D721Med (cell line): ENCODE measurements at regions not wholly inside any gene's neighbourhood (a gene's known extent, or its start where the extent isn't known, plus 50 kb on each side); places are given as distances from the start of the nearest gene placed in this dataset.
"Not testable (repeated sequence)": the region's sequence is repeated elsewhere in the genome, so short reads cannot be mapped to it uniquely, and the experiment has no call there.

Source experiments
- DNase-seq: peaks from one replicate; pipeline ENCODE4 v3.0.0; 2011; ENCODE audit warnings: low spot score; ENCODE audit not compliant: insufficient read length
- FAIRE-seq: peaks from 2 replicates; lab custom pipeline; 2011; peaks lifted over from hg19 to GRCh38; lab: Jason Lieb, UNC
- CTCF ChIP-seq: IDR thresholded peaks from 2 replicates; pipeline ENCODE4 v1.5.1; 2012; ENCODE audit warnings: mild to moderate bottlenecking, control low read depth; ENCODE audit not compliant: insufficient read depth; ENCODE audit errors: missing control alignments

GRCh38 chr9:110126986-110127864, 80.7 kb downstream of the C9orf152 start:
- FAIRE-seq, result no peak
- no peak for TF ChIP-seq CTCF
- DNase-seq, result no peak

GRCh38 chr9:110128664-110129329, 79.2 kb downstream of the C9orf152 start:
- no peak for FAIRE-seq
- DNase-seq, result no peak
- no peak for TF ChIP-seq CTCF

GRCh38 chr9:110129425-110129824, 78.5 kb downstream of the C9orf152 start:
- TF ChIP-seq CTCF, result no peak
- DNase-seq (no peak), FAIRE-seq (no peak)

GRCh38 chr9:110130211-110130610, 77.7 kb downstream of the C9orf152 start:
- no peak for FAIRE-seq
- no peak for TF ChIP-seq CTCF

GRCh38 chr9:110130791-110131416, 77.1 kb downstream of the C9orf152 start:
- DNase-seq (no peak), FAIRE-seq (no peak)
- TF ChIP-seq CTCF, result no peak

More at GRCh38 chr9:110130211-110130610, 77.7 kb downstream of the C9orf152 start:
- no peak for DNase-seq

- no peak for DNase-seq
- no peak for FAIRE-seq
Observed at GRCh38 chr9:110131499-110131898, 76.5 kb downstream of the C9orf152 start.

GRCh38 chr9:110132531-110132930, 75.4 kb downstream of the C9orf152 start:
- DNase-seq, FAIRE-seq: not testable (repeated sequence)

More at GRCh38 chr9:110131499-110131898, 76.5 kb downstream of the C9orf152 start:
- no peak for TF ChIP-seq CTCF
